T1000 (cell line): ENCODE measurements at regions not wholly inside any gene's neighbourhood (a gene's known extent, or its start where the extent isn't known, plus 50 kb on each side); places are given as distances from the start of the nearest gene placed in this dataset.
"Not testable (repeated sequence)": the region's sequence is repeated elsewhere in the genome, so short reads cannot be mapped to it uniquely, and the experiment has no call there.

ENCODE experiments used
- DNase-seq: peaks from one replicate; lab custom pipeline; 2025; ENCODE audit warnings: mixed read lengths; lab: John Stamatoyannopoulos, UW

- DNase-seq, result no peak
These were observed 113.5 kb downstream of the TMEM30B start for GRCh38 chr14:61167642-61168041.

GRCh38 chr14:61160798-61161197 is 120.3 kb downstream of the TMEM30B start:
- no peak for DNase-seq

- DNase-seq, result no peak
These were observed 126.5 kb downstream of the TMEM30B start for GRCh38 chr14:61154641-61155040.

DNA sequence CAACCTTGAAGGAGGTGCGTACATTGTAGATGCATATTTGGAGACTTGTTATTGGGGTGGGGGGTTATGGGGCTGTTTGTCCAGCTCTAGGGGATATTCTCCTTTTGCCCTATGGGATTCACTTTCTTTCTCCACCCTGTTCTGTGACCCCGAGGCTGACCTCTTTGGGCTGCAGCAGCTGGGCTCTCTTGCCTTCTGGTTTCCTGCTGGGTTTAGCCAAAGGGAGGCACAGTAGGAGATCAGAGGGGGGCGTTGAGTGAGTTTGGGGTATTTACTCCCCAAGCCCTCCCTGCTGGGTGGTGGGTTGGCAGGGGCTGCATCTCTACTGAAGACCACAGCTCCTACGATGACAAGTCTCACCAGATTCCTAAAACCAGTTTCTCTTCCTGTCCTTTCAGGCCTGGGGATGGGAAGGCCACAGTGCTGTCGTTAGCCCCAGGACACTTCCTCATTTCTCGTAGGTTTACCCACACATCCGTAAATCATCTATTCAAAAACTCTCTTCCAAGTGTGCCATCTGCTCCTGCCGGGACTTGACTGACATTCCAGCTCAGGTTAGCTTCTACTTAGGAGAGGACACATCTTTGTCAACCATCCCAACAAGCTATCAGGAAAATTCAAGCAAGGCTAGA is 127.1 kb downstream of the TMEM30B start:
- DNase-seq, result no peak

DNA sequence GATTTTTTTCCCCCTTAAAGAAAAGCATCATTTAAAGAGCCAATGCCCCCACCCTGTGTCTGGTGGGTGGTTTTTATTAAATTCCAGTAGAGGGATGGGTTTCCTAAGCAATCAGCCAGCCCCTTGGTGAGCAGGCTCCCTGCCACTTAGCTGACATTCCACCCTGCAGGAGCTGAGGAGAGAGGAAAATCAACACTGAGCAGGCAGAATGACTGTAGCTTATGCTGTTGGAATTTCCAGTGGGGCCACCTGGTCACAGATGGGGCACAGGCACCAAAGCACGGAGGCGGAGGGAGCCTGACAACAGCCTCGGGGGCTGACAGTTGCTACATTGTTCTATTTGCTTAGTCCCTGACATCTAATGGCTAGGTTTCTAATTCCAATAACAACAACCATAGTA is 127.7 kb downstream of the TMEM30B start:
- DNase-seq, result no peak

DNA sequence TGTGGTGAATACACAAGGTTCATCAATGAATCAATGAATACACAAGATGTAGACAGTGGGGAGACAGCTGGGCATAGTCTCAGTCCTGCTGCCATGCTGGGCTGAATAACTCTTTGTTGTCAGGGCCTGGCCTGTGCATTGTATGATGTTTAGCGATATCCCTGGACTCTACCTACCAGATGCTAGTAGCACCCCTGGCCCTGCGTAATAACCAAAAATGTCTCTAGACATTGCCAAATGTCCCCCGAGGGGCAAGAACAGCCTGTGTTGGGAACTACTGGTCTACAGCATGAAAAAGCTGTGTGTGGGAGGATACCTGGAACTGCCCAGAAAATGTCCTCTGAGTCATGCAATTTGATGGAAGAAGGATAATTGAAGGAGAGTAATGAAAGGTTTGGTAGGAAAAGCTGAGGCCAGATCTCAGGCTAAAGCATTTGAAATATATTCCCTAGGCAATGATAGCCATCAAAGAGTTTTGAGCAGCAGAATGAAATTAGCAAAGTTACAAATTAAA is 128.2 kb downstream of the TMEM30B start:
- no peak for DNase-seq

- no peak for DNase-seq
These were observed 129.9 kb downstream of the TMEM30B start for GRCh38 chr14:61151251-61151650.

- DNase-seq, result no peak
These were observed 130.3 kb downstream of the TMEM30B start for GRCh38 chr14:61150851-61151250.

GRCh38 chr14:61149896-61150295 is 131.2 kb downstream of the TMEM30B start:
- DNase-seq, result no peak

GRCh38 chr14:61148742-61149350 is 132.3 kb downstream of the TMEM30B start:
- no peak for DNase-seq

- peak; percentile 65 for DNase-seq
These were observed 133.1 kb downstream of the TMEM30B start for GRCh38 chr14:61147831-61148549.

DNA sequence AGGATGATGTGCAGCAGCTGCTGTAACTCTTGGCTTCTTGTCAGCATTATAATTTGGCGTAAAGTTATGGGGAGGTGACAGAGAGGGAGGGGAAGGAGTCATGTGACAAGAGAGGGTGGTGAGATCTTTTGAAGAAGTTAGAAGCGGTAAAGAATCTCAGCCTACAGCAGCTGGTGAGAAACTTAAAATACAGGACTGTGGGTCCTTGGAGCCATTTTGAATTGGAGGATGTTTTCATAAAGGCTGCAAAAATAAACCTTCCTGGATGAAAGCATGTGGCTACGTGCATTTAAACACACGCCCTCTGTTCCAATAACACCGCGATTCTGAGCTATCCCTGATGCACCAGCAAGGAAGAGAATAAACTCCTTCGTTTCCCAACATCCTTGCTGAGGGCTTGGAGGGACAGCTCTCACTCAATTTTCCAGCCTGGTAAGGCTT is 133.7 kb downstream of the TMEM30B start:
- no peak for DNase-seq

DNA sequence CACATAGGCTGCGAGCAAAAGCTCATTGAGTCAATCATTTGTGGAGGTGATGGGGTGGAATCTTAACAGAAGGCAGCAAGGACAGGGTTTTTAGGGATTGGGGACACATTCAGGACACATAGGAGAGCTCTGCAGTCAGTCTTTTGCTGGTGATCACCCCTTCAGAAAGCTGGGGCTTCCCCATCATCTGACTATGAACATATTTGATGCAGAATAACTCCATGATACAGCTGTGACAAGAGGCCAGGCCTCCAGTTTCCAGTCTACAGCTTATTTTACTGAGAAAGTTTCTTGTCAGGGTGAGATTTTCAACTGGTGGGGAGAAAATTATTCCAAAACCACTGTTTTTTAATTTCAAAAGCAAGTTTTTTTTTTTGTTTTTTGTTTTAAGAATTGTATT is 134.2 kb downstream of the TMEM30B start:
- no peak for DNase-seq

DNA sequence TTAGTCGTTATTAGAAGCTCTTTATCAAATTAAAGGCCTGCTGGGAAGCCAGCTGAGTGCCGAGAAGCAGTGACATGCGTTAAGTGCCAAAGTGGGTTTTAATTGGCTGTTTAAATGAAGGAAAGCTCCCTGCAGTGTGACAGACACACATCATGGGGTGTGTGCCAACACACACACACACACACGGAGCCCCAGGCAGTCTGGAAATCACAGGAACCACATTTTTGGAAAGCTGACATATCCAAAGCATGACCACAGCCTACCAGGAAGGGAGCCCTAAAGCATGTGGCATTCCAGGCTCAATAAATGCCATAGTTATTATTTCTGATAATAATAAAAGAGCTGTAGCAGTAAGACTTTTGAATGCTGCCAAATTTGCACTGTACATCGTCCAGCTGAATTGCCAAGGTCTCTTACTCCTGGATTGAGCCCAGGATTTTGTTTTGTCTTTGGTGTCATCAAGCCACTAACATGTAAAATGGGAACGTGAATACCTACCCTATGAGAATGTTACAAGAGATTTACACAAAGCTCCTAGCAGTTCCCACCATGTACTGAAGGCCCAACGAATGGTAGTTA is 135.1 kb downstream of the TMEM30B start:
- peak; percentile 5 for DNase-seq

- DNase-seq, result no peak
These were observed 135.9 kb downstream of the TMEM30B start for GRCh38 chr14:61145034-61145902.

DNA sequence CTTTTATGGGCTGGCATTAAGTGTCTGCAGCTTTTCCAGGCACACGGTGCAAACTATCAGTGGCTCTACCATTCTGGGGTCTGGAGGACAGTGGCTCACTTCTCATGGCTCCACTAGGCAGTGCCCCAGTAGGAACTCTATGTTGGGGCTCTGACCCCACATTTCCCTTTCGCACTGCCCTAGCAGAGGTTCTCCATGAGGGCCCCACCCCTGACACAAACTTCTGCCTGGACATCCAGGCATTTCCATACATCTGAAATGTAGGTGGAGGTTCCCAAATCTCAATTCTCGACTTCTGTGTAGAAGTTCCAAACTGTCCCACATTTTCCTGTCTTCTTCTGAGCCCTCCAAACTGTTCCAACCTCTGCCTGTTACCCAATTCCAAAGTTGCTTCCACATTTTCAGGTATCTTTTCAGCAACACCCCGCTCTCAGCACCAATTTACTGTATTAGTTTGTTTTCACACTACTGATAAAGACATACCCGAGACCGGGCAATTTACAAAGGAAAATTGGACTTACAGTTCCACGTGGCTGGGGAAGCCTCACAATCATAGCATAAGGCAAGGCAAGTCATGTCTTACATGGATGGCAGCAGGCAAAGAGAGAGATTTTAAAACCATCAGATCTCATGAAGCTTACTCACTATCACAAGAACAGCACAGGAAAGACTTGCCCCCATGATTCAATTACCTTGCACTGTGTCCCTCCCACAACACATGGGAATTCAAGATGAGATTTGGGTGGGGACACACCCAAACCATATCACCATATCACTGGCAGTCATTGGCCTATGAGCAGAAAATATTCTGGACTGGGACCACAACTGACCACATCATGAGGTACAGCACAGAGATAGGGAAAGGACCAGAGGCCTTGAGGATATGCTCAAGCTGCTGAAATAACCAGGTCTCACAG is 136.8 kb downstream of the TMEM30B start:
- DNase-seq, result not testable (repeated sequence)

- peak; percentile 25 for DNase-seq
These were observed 140.3 kb downstream of the TMEM30B start for GRCh38 chr14:61140872-61141271.

DNA sequence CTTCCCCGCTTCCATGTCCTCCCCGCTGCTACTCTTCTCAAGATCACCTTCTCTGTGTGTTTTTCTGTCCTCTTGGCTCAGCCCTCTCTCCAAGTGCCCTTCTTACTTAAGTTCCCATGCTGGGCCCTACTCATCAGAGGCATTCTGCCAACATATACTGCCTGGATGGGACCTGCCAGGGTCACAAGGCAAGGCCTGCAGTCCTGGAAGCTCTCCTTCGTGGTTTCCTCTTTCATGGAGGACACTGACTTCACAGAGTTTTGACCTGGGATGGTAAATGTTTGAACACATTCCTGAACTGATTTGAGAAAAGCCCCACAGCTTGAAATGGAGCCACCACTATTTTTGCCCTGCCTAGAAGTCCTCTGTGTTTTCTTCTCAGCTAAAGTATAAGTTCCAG is 140.9 kb downstream of the TMEM30B start:
- no peak for DNase-seq

DNA sequence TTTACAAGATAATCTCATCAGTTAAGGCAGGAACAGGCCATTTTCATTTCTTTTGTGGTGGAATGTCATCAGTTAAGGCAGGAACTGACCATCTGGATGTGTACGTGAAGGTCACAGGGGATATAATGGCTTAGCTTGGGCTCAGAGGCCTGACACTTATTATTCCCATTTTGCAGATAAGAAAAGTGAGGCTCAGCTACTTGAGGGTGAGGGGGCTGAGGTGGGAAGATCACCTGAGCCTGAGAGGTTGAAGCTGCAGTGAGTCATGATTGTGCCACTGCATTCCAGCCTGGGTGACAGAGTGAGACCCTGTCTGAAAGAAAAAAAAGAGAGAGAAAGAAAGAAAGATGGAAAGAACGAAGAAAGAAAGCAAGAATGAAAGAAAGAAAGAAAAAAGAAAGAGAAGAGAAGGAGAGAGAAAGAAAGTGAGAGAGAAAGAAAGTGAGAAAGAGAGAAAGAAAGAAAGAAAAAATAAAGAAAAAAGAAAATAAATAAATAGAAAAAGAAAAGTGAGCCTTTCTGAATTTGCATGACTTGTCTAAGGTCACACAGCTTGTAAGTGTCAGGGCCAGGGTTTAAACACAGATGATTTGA is 142.0 kb downstream of the TMEM30B start:
- DNase-seq, result no peak

DNA sequence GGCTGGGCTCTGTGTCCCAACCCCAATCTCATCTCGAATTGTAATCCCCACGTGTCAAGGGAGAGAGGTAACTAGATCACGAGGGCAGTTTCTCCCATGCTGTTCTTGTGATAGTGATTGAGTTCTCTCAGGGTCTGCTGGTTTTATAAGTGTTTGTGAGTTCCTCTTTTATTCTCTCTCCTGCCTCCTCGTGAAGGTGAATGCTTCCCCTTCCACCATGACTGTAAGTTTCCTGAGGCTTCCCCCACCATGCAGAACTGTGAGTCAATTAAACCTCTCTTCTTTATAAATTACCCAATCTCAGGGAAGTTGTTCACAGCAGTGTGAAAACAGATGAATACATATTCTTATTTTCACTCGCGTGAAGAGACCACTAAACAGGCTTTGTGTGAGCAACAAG is 148.2 kb downstream of the TMEM30B start:
- DNase-seq, result no peak
